Muscle layer of duodenum (tissue), 2 donors: ENCODE measurements at regions not wholly inside any gene's neighbourhood (a gene's known extent, or its start where the extent isn't known, plus 50 kb on each side); places are given as distances from the start of the nearest gene placed in this dataset.
A peak's percentile ranks its signal among the peaks of the same experiment; 100 is the strongest.
"Not testable (repeated sequence)": the region's sequence is repeated elsewhere in the genome, so short reads cannot be mapped to it uniquely, and the experiment has no call there.

Source experiments
- H3K27ac ChIP-seq: one replicate; pipeline ENCODE4 v1.7.0; 2013; ENCODE audit warnings: mild to moderate bottlenecking, low read length
- H3K27me3 ChIP-seq: one replicate; pipeline ENCODE4 v1.7.0; 2013; ENCODE audit warnings: low read depth, mild to moderate bottlenecking, control low read depth, low read length
- H3K36me3 ChIP-seq, 2 donors: one replicate each; pipeline ENCODE4 v1.7.0; 2013; ENCODE audit warnings: low read length in 2 of 2, control low read depth in 1 of 2, mild to moderate bottlenecking in 1 of 2; ENCODE audit not compliant: insufficient read depth in 2 of 2, control insufficient read depth in 1 of 2
- H3K4me1 ChIP-seq, 2 donors: one replicate each; pipeline ENCODE4 v1.7.0; 2013; ENCODE audit warnings: low read length in 2 of 2, mild to moderate bottlenecking in 2 of 2, control low read depth in 1 of 2, moderate library complexity in 1 of 2; ENCODE audit not compliant: insufficient read depth in 2 of 2, control insufficient read depth in 1 of 2
- H3K4me3 ChIP-seq, 2 donors: one replicate each; pipeline ENCODE4 v1.7.0; 2013; ENCODE audit warnings: low read length in 2 of 2, low read depth in 1 of 2, mild to moderate bottlenecking in 1 of 2
- H3K9me3 ChIP-seq, 2 donors: one replicate each; pipeline ENCODE4 v1.7.0; 2013; ENCODE audit warnings: low read length in 2 of 2, control low read depth in 1 of 2, mild to moderate bottlenecking in 1 of 2; ENCODE audit not compliant: control insufficient read depth in 1 of 2
- donor health status: healthy.

- not testable (repeated sequence) for H3K27me3 ChIP-seq, H3K4me3 ChIP-seq, H3K9me3 ChIP-seq, H3K27ac ChIP-seq, H3K36me3 ChIP-seq, H3K4me1 ChIP-seq
Measured at GRCh38 chr21:9705016-9705415, 816.4 kb upstream of the TPTE start.

GRCh38 chr21:9705455-9705854, 815.9 kb upstream of the TPTE start:
- H3K4me3 ChIP-seq, H3K27me3 ChIP-seq, H3K4me1 ChIP-seq, H3K27ac ChIP-seq, H3K36me3 ChIP-seq, H3K9me3 ChIP-seq: not testable (repeated sequence)

- not testable (repeated sequence) for H3K27me3 ChIP-seq, H3K27ac ChIP-seq, H3K4me3 ChIP-seq, H3K9me3 ChIP-seq, H3K4me1 ChIP-seq, H3K36me3 ChIP-seq
Measured at GRCh38 chr21:9724542-9724941, 796.8 kb upstream of the TPTE start.

GRCh38 chr21:9727187-9727586, 794.2 kb upstream of the TPTE start:
- not testable (repeated sequence) for H3K9me3 ChIP-seq, H3K4me1 ChIP-seq, H3K4me3 ChIP-seq

GRCh38 chr21:9728219-9728992, 793.0 kb upstream of the TPTE start:
- H3K9me3 ChIP-seq, H3K4me1 ChIP-seq, H3K27ac ChIP-seq, H3K4me3 ChIP-seq, H3K27me3 ChIP-seq, H3K36me3 ChIP-seq: not testable (repeated sequence)

More at GRCh38 chr21:9727187-9727586, 794.2 kb upstream of the TPTE start:
- not testable (repeated sequence) for H3K27ac ChIP-seq, H3K27me3 ChIP-seq, H3K36me3 ChIP-seq

- H3K27ac ChIP-seq = no peak overlapping the region
- no peaks in the 10 kb centered on the region for H3K27me3 ChIP-seq
- no peak overlapping the region for H3K4me3 ChIP-seq
- H3K36me3 ChIP-seq = no peaks in the 10 kb centered on the region
- no peaks in the 10 kb centered on the region for H3K4me1 ChIP-seq
- H3K9me3 ChIP-seq = peaks cover 0 to 14% of the 10 kb centered on the region in 2 donors
Measured at GRCh38 chr21:9730866-9731265, 790.5 kb upstream of the TPTE start.

GRCh38 chr21:9731317-9731716, 790.1 kb upstream of the TPTE start:
- not testable (repeated sequence) for H3K27ac ChIP-seq, H3K4me1 ChIP-seq, H3K4me3 ChIP-seq, H3K36me3 ChIP-seq, H3K27me3 ChIP-seq
- H3K9me3 ChIP-seq = peaks cover 0 to 14% of the 10 kb centered on the region in 2 donors

GRCh38 chr21:9732605-9733004, 788.8 kb upstream of the TPTE start:
- not testable (repeated sequence) for H3K27me3 ChIP-seq, H3K27ac ChIP-seq, H3K4me3 ChIP-seq, H3K4me1 ChIP-seq, H3K36me3 ChIP-seq
- peaks cover 0 to 19% of the 10 kb centered on the region in 2 donors for H3K9me3 ChIP-seq

GRCh38 chr21:9733761-9734558, 787.4 kb upstream of the TPTE start:
- H3K9me3 ChIP-seq = peaks cover 0 to 22% of the 10 kb centered on the region in 2 donors
- H3K4me3 ChIP-seq, H3K4me1 ChIP-seq: not testable (repeated sequence)

GRCh38 chr21:9735421-9735961, 785.9 kb upstream of the TPTE start:
- Histone ChIP-seq H3K9me3 (peaks cover 0 to 22% of the 10 kb centered on the region in 2 donors), H3K27ac (no peak overlapping the region), H3K36me3 (no peaks in the 10 kb centered on the region), H3K4me1 (no peaks in the 10 kb centered on the region), H3K27me3 (no peaks in the 10 kb centered on the region), H3K4me3 (peak overlapping the region in 1 of 2 donors; percentile 10)

More at GRCh38 chr21:9733761-9734558, 787.4 kb upstream of the TPTE start:
- not testable (repeated sequence) for H3K27ac ChIP-seq, H3K27me3 ChIP-seq, H3K36me3 ChIP-seq

- not testable (repeated sequence) for H3K4me1 ChIP-seq, H3K4me3 ChIP-seq, H3K36me3 ChIP-seq, H3K27ac ChIP-seq, H3K27me3 ChIP-seq
- H3K9me3 ChIP-seq = peaks cover 0 to 22% of the 10 kb centered on the region in 2 donors
Measured at GRCh38 chr21:9737301-9737700, 784.1 kb upstream of the TPTE start.
